Omental fat pad (tissue), 3 donors: ENCODE measurements at regions not wholly inside any gene's neighbourhood (a gene's known extent, or its start where the extent isn't known, plus 50 kb on each side); places are given as distances from the start of the nearest gene placed in this dataset.

Experiments
- ATAC-seq: fragments of 150-250 bp; one replicate; pipeline ENCODE4 v1.9.1; 2016; ENCODE audit warnings: mild to moderate bottlenecking, moderate library complexity; ENCODE audit not compliant: low FRiP score
- DNase-seq: peaks from one replicate; pipeline ENCODE4 v3.0.0-alpha.2; 2019; ENCODE audit warnings: low spot score
- CTCF ChIP-seq, 3 donors: fragments of 450-650 bp; IDR thresholded peaks; one replicate each; pipeline ENCODE4 v1.5.1; 2016 to 2017; ENCODE audit warnings: antibody characterized with exemption in 3 of 3, mild to moderate bottlenecking in 3 of 3, moderate library complexity in 2 of 3

GRCh38 chr3:117674321-117674720, 964.7 kb downstream of the TUSC7 start:
- ATAC-seq: no peak

GRCh38 chr3:117681619-117682018, 972.0 kb downstream of the TUSC7 start:
- no peak for TF ChIP-seq CTCF (IDR thresholded peaks at IDR 0.05)
- DNase-seq: no peak
- ATAC-seq: peak; percentile 75

More at GRCh38 chr3:117674321-117674720, 964.7 kb downstream of the TUSC7 start:
- TF ChIP-seq CTCF (IDR thresholded peaks at IDR 0.05): no peak
- no peak for DNase-seq

- DNase-seq: no peak
- no peak for ATAC-seq
- TF ChIP-seq CTCF (IDR thresholded peaks at IDR 0.05): no peak
Measured at GRCh38 chr3:117687096-117687495, 977.5 kb downstream of the TUSC7 start.

DNA sequence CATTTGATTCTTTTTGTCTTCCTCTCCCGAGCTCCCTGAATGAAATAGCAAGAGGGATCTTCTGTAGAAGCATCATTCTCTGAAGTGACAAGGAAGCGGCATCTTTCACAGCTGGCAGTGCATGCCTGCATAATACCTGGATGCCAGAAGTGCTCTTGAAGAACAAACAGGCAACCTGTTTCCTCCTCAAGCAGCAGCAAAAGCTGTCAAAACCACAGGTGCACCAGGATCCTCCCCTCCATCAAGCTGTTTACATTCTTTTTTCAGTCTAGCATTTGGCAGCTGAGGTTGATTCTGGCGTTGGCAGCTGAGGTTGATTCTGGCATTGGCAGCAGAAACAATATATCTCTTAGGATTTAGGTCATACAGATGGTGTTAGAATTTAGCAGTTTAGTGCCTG, 979.0 kb downstream of the TUSC7 start:
- ATAC-seq (no peak), DNase-seq (no peak)
- TF ChIP-seq CTCF (IDR thresholded peaks at IDR 0.05): no peak

DNA sequence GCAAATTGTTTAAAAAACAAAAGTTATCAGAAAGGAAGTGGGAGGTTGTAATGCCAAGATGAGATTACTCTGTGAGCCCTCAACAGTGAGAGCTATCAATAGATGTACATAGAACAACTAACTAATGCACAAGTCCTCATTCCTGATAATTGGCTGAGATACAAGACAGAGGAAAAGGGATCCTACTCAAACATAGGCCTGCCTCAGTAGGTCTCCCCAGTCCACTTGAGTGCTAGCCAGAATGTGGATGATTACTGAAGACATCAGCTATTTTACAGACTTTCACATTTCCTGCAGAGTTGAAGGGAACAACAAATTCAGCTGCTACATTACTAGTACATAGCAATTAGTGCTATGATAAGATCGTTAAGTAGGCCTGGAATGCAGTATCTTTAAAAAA, 981.9 kb downstream of the TUSC7 start:
- no peak for ATAC-seq
- no peak for TF ChIP-seq CTCF (IDR thresholded peaks at IDR 0.05)
- DNase-seq: no peak

DNA sequence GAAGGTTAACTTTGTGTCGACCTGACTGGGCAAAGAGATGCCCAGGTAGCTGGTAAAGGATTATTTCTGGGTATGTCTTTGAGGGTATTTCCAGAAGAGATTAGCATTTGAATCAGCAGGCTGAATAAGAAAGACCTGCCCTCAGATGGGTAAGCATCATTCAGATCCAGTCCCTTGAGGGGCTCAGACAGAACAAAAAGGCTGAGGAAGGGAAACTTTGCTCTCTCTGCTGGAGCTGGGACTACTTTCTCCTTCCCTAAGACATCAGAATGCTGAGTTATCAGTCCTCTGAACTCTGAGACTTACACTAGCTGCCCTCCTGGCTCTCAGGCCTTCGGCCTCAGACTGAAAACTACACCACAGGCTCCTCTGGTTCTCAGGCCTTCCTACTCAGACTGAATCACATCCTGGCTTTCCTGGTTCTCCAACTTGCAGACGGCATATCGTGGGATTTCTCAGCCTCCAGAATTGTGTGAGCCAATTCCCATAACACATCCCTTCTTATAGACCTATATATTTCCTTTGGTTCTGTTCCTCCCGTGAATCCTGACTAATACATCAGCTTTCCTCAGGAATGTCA, 982.9 kb downstream of the TUSC7 start:
- ATAC-seq: no peak
- no peak for TF ChIP-seq CTCF (IDR thresholded peaks at IDR 0.05)
- DNase-seq: no peak

GRCh38 chr3:117695321-117695720, 985.7 kb downstream of the TUSC7 start:
- ATAC-seq: no peak

More at GRCh38 chr3:117695321-117695720, 985.7 kb downstream of the TUSC7 start:
- TF ChIP-seq CTCF (IDR thresholded peaks at IDR 0.05): no peak
- no peak for DNase-seq
